ENCODE measurements at regions not wholly inside any gene's neighbourhood (a gene's known extent, or its start where the extent isn't known, plus 50 kb on each side); places are given as distances from the start of the nearest gene placed in this dataset.

GRCh38 chr7:85595750-85596178 is 408.9 kb upstream of the SEMA3D start:
- TF ChIP-seq CTCF (IDR thresholded peaks at IDR 0.05 in 4 of 5, conservative IDR thresholded peaks at IDR 0.05 in 1 of 5) = no peak
- TF ChIP-seq POLR2A (IDR thresholded peaks at IDR 0.05) = no peak
